OCI-LY7 (cell line): ENCODE measurements at regions not wholly inside any gene's neighbourhood (a gene's known extent, or its start where the extent isn't known, plus 50 kb on each side); places are given as distances from the start of the nearest gene placed in this dataset.

Experiments
- BruUV-seq: library from RNA; stranded (reverse); fragments of 400-500 nt; replicated peaks from 2 replicates; lab custom pipeline; 2021; lab: Mats Ljungman, UMichigan
- CTCF ChIA-PET: fragments of 300-600 bp; sonication (Branson Sonifier 250); formaldehyde crosslinking; loops from one replicate; lab custom pipeline; 2022; ENCODE audit warnings: antibody characterized with exemption; ENCODE audit not compliant: unreplicated experiment; lab: Charles Lee
- POLR2A ChIA-PET: fragments of 300-600 bp; sonication (Branson Sonifier 250); formaldehyde crosslinking; loops from one replicate; lab custom pipeline; 2022; ENCODE audit warnings: antibody characterized with exemption; lab: Charles Lee
- DNase-seq: peaks from one replicate; pipeline ENCODE4 v3.0.0-alpha.2; 2015; ENCODE audit warnings: low spot score
- H2AFZ ChIP-seq: fragments of 200-600 bp; sonication (generic), shearing (Covaris generic); 2 replicates; pipeline ENCODE4 v1.6.1; 2014; ENCODE audit warnings: mild to moderate bottlenecking, antibody characterized with exemption, low read length, moderate library complexity
- H3K27ac ChIP-seq: fragments of 200-600 bp; sonication (generic); 2 replicates; pipeline ENCODE4 v1.5.1; 2014; ENCODE audit warnings: mixed run types, low read depth, mild to moderate bottlenecking, moderate library complexity, low read length, inconsistent platforms; ENCODE audit not compliant: poor library complexity, severe bottlenecking
- H3K36me3 ChIP-seq: fragments of 200-600 bp; sonication (generic); 2 replicates; pipeline ENCODE4 v1.6.1; 2014; ENCODE audit warnings: mild to moderate bottlenecking, antibody characterized with exemption, low read length, moderate library complexity, mixed read lengths; ENCODE audit not compliant: insufficient read depth
- H3K4me1 ChIP-seq: fragments of 200-600 bp; sonication (generic); 2 replicates; pipeline ENCODE4 v1.5.1; 2014; ENCODE audit warnings: mild to moderate bottlenecking, low read length; ENCODE audit not compliant: insufficient read depth, poor library complexity, severe bottlenecking
- H3K4me2 ChIP-seq: fragments of 200-600 bp; sonication (generic); 2 replicates; pipeline ENCODE4 v1.6.1; 2014; ENCODE audit warnings: mild to moderate bottlenecking, low read length
- H3K4me3 ChIP-seq: fragments of 200-600 bp; sonication (generic); 2 replicates; pipeline ENCODE4 v1.5.1; 2014; ENCODE audit warnings: mild to moderate bottlenecking, low read depth, low read length; ENCODE audit not compliant: poor library complexity, severe bottlenecking
- H3K79me2 ChIP-seq: fragments of 200-600 bp; sonication (generic); 2 replicates; pipeline ENCODE4 v1.6.1; 2016; ENCODE audit warnings: low read depth, mild to moderate bottlenecking, low read length, moderate library complexity, mixed read lengths; ENCODE audit not compliant: insufficient read depth
- H3K9me2 ChIP-seq: fragments of 200-600 bp; sonication (generic); 2 replicates; pipeline ENCODE4 v1.6.1; 2016; ENCODE audit warnings: mild to moderate bottlenecking, low read length, mixed read lengths; ENCODE audit not compliant: insufficient read depth
- H3K9me3 ChIP-seq: fragments of 200-600 bp; sonication (generic); 2 replicates; pipeline ENCODE4 v1.6.1; 2014; ENCODE audit warnings: mild to moderate bottlenecking, mixed run types, low read length, mixed read lengths
- H4K20me1 ChIP-seq: fragments of 200-600 bp; sonication (generic); 2 replicates; pipeline ENCODE4 v1.6.1; 2014; ENCODE audit warnings: mild to moderate bottlenecking, antibody characterized with exemption, low read length, moderate library complexity, mixed read lengths; ENCODE audit not compliant: insufficient read depth
- EZH2phosphoT487 ChIP-seq: fragments of 200-600 bp; sonication (generic); IDR thresholded peaks from 2 replicates; pipeline ENCODE4 v1.6.1; 2018; ENCODE audit warnings: low read depth, borderline replicate concordance, mild to moderate bottlenecking, mixed run types, antibody characterized with exemption, low read length, moderate library complexity, mixed read lengths
- intact Hi-C: fragments of 100-400 bp; cut with micrococcal nuclease; formaldehyde crosslinking; loops from one replicate; pipeline ENCODE4 v1.10.0; 2022; ENCODE audit not compliant: unreplicated experiment
- TF ChIP-seq, protein P1 (sequence below): fragments of 200-600 bp; sonication (generic); conservative IDR thresholded peaks from 2 replicates; pipeline ENCODE4 v1.5.1; 2014; ENCODE audit warnings: mild to moderate bottlenecking, antibody characterized with exemption, low read length, moderate library complexity, mixed read lengths

GRCh38 chr1:244139655-244140054, 88.6 kb downstream of the ZBTB18 start:
- intact Hi-C loops = no loop called here

DNA sequence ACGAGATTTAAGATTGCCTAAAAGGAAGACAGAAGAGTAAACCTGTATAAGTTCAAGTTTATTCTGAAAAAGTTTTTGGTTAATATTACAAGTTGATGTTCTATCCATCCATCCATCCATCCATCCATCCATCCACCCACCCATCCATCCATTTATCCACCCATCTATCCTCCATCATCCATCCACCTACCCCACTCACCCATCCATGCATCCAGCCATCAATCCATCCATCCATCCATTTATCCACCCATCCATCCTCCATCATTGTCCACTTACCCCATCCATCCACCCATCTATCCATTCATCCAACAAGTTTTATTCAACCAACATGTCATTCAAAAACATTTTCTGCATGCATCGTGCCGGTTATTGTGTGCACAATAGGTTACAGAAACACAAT, 89.3 kb downstream of the ZBTB18 start:
- Histone ChIP-seq H3K9me3 (no peaks in the 10 kb centered on the region), H3K4me2 (no peak overlapping the region), H3K79me2 (no peaks in the 10 kb centered on the region), H4K20me1 (no peaks in the 10 kb centered on the region), H3K4me3 (no peak overlapping the region), H3K4me1 (no peaks in the 10 kb centered on the region), H2AFZ (no peak overlapping the region), H3K36me3 (no peaks in the 10 kb centered on the region), H3K27ac (no peak overlapping the region), H3K9me2 (no peaks in the 10 kb centered on the region)
- intact Hi-C loops = no loop called here
- no TSS peak for BruUV-seq
- DNase-seq = no peak
- CTCF ChIA-PET = no interaction called here
- no peak for TF ChIP-seq EZH2phosphoT487
- TF ChIP-seq, protein P1, sequence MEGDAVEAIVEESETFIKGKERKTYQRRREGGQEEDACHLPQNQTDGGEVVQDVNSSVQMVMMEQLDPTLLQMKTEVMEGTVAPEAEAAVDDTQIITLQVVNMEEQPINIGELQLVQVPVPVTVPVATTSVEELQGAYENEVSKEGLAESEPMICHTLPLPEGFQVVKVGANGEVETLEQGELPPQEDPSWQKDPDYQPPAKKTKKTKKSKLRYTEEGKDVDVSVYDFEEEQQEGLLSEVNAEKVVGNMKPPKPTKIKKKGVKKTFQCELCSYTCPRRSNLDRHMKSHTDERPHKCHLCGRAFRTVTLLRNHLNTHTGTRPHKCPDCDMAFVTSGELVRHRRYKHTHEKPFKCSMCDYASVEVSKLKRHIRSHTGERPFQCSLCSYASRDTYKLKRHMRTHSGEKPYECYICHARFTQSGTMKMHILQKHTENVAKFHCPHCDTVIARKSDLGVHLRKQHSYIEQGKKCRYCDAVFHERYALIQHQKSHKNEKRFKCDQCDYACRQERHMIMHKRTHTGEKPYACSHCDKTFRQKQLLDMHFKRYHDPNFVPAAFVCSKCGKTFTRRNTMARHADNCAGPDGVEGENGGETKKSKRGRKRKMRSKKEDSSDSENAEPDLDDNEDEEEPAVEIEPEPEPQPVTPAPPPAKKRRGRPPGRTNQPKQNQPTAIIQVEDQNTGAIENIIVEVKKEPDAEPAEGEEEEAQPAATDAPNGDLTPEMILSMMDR = no peak
- POLR2A ChIA-PET = no interaction called here

More at GRCh38 chr1:244139655-244140054, 88.6 kb downstream of the ZBTB18 start:
- Histone ChIP-seq H3K4me2 (no peak overlapping the region), H3K79me2 (no peaks in the 10 kb centered on the region), H3K9me3 (no peaks in the 10 kb centered on the region), H3K4me3 (no peak overlapping the region), H3K4me1 (no peaks in the 10 kb centered on the region), H3K27ac (no peak overlapping the region), H3K36me3 (no peaks in the 10 kb centered on the region), H4K20me1 (no peaks in the 10 kb centered on the region), H2AFZ (no peak overlapping the region), H3K9me2 (no peaks in the 10 kb centered on the region)
- TF ChIP-seq, protein P1 = no peak
- no peak for TF ChIP-seq EZH2phosphoT487
- POLR2A ChIA-PET = no interaction called here
- CTCF ChIA-PET = no interaction called here
- no peak for DNase-seq
- no TSS peak for BruUV-seq

DNA sequence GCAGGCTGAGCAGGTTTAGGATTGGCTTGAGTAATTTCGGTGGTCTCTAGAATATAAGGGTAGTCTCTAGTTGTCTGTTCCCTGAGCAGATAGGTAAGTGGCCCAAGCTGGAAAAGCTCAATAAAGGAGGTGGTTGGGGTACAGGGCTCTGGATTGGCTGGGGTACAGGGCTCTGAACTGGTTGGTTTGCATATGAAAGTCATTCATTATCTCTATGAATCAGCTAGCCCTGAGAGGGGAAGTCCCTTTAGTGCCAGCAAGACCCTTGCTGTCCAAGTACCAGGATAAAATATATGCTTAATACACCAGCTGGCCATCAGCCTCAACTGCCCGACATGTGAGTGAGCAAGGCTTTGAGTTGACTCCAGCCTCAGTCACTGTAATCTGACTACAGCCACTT, 93.0 kb downstream of the ZBTB18 start:
- POLR2A ChIA-PET = interaction anchor here (0.8 kb wide), 1 partner anchor 42 kb away, joined by 4 read pairs; no protein-coding TSS in a partner anchor
- H3K36me3 ChIP-seq = no peaks in the 10 kb centered on the region
- no peaks in the 10 kb centered on the region for H4K20me1 ChIP-seq
- CTCF ChIA-PET = interaction anchor here (0.5 kb wide), 1 partner anchor 52 kb away, joined by 5 read pairs; no protein-coding TSS in a partner anchor
- no peaks in the 10 kb centered on the region for H3K79me2 ChIP-seq
- no peaks in the 10 kb centered on the region for H3K9me2 ChIP-seq
- no peak overlapping the region for H3K4me3 ChIP-seq
- H2AFZ ChIP-seq = no peak overlapping the region
- no peak for DNase-seq
- H3K4me1 ChIP-seq = no peaks in the 10 kb centered on the region
- no peak overlapping the region for H3K4me2 ChIP-seq
- TF ChIP-seq EZH2phosphoT487 = no peak
- TF ChIP-seq, protein P1 = no peak
- no peak overlapping the region for H3K27ac ChIP-seq
- intact Hi-C loops = no loop called here
- BruUV-seq = no TSS peak
- no peaks in the 10 kb centered on the region for H3K9me3 ChIP-seq
